22Rv1 (cell line): ENCODE measurements at regions not wholly inside any gene's neighbourhood (a gene's known extent, or its start where the extent isn't known, plus 50 kb on each side); places are given as distances from the start of the nearest gene placed in this dataset.

ENCODE experiments used
- CTCF ChIP-seq: fragments of 450-650 bp; IDR thresholded peaks from 2 replicates; pipeline ENCODE4 v1.5.1; 2017; ENCODE audit warnings: mild to moderate bottlenecking
- ZFX ChIP-seq: fragments of 450-650 bp; IDR thresholded peaks from 2 replicates; pipeline ENCODE4 v1.6.1; 2017; ENCODE audit warnings: antibody characterized with exemption, borderline replicate concordance

GRCh38 chr12:89111964-89112363 is 240.3 kb downstream of the DUSP6 start:
- no peak for TF ChIP-seq CTCF
- no peak for TF ChIP-seq ZFX
